DMS 273 (cell line): ENCODE measurements at regions not wholly inside any gene's neighbourhood (a gene's known extent, or its start where the extent isn't known, plus 50 kb on each side); places are given as distances from the start of the nearest gene placed in this dataset.

Experiments
- DNase-seq: peaks from one replicate; lab custom pipeline; 2025; ENCODE audit not compliant: unreplicated experiment; lab: John Stamatoyannopoulos, UW

DNA sequence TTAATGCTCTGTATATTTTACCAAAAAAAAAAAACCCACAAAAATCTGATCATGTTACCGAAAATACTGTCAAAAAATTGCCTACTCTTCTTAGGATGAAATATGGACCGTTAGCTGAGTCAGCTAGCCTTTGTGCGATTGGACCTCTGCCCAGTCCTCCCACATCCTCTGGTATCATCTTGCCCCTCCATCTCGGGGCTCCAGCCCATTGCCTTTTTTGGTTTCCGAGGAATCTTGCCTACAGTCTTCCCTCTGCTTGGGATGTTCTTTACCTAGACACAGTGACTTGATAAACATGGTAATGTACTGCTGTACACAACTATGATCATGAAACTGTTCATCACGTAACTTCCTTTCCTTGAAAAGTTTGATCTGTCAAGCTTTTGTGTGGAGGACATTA lies 371.4 kb downstream of the SV2B start:
- no peak for DNase-seq

DNA sequence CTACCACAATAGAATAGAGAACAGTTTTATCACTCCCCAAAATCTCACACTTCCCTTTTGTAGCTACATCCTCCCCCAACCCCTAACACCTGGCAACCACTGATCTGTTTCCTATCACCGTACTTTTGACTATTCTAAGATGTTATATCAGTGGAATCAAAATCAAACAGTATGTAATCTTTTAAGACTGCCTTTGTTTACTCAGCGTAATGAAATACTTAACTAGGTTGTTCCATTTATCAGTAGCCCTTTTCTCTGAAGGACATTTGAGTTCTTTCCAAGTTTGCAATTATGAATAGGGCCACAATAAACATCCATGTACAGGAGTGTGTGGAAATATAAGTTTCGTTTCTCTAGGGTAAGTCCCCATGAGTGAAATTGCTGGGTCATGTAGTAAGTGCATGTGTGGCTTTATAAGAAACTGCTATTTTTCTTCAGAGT lies 372.3 kb downstream of the SV2B start:
- no peak for DNase-seq

DNA sequence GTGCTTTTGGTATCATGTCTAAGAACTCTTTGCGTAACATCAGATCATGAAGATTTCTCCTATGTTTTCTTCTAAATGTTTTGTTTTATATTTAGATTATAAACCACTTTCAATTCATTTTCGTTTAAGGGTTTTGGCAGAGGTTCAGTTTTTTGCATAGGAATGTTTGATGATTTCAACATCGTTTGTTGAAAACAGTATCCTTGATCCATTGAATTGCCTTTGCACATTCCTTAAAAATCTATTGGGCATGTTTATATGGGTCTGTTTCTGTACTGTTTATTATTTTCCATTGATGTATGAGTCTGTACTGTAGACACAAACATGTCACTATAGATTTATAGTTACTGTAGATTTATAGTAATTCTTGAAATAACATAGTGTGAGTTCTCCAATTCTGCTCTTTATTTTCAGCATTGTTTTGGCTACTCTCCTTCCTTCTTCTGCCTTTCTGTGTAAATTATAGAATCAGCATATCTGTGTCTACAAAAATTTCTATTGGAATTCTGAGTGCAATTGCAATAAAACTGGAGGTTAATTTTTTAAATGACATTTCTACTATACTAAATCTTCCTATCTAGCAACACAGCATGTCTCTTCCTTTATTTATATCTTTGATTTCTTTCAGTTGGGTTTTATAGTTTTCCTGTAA lies 374.0 kb downstream of the SV2B start:
- no peak for DNase-seq

DNA sequence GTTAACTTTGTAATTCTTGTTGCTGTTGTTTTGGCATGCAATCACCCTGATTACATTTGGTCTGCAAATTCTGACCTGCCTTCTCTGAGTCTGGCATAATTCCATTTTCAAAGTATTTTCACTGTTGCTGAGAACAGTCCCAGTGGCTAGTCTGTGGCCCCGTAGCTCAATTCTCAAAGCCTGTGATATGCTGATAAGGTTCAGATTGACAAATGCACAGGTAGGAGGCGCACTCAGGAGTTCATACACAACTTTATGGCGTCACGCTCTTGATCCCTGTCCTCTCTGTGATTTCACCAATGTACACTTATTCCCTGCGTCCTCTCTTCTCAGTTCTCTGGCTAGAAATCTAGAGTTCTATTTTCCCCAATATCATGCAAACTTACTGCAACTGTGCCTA lies 376.6 kb upstream of the SLCO3A1 start:
- no peak for DNase-seq

DNA sequence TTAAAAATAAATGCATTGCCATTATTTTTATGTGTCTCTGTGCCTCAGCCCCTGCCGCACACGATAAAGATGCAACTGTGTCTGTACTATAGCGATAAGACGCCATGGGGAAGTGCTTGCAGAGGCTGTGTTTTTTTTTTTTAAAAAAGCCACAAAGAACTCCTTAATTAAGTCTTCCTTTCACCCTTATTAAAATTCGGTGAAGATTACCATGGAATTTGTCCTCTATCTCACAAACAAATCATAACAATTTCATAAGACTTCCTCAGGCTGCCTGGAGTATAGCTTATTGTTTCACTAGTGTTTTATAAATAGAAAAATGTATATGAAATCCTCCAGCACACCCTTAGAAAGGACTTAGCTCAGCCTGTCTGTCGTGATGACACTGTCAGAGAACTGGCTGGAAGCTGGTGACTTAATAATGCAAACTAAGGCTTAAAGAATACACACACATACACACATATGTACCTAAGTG lies 374.8 kb upstream of the SLCO3A1 start:
- DNase-seq = no peak

DNA sequence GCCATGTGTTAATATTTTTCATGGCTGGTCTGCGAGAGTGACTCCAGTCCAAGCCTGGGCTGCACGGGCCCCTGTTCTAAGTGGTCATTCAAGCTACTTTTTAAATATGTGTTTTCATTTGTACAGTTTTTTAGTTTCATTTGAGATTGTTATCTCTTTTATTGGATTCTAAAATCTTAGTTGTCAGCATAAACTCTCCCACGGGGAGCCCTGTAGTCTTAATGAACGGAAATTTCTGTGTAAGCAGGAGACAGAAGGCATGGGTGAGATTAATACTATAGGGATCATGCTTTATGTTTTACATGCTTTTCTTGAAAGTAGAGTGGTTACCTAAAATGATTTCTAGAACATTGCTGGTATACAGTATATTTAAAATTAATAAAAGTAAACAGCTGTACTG lies 373.1 kb upstream of the SLCO3A1 start:
- no peak for DNase-seq

DNA sequence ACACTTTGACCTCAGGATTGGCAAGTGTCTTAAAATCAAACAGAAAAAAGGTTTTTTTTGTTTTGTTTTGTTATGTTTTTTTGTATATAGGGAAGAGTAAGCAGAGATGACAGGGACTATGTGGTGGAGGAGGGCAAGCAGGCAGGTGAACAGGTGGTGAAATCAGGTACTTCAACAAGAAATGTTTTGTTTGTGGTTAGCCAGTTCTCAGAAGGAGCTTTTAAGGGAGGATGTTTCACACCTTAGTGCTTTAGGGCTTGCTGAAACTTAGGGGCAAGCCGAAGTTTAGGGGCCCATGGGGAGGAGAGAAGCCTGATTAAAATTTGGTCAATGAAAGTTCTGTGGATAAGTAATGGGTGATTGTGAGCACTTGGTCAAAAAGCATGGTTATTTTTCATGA lies 370.7 kb upstream of the SLCO3A1 start:
- no peak for DNase-seq

DNA sequence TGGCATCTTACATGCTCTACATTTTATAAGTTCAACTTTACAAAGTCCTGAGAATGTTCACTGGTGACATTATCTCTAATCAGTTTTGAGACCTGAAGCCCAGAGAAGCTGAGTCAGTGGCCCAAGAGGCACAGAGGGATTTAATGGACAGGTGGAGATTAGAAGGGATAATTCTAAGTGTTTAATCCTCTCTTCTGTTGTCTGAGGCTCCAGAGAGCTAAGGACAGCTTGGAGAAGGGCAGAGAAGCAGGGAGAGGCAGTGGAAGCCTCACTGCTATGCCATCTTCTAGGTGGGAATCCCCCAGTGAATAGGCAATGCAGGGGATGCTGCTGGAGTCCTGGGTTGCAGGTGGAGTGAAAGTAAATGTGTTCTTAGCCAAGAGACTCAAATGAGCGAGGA lies 369.4 kb upstream of the SLCO3A1 start:
- DNase-seq = no peak

DNA sequence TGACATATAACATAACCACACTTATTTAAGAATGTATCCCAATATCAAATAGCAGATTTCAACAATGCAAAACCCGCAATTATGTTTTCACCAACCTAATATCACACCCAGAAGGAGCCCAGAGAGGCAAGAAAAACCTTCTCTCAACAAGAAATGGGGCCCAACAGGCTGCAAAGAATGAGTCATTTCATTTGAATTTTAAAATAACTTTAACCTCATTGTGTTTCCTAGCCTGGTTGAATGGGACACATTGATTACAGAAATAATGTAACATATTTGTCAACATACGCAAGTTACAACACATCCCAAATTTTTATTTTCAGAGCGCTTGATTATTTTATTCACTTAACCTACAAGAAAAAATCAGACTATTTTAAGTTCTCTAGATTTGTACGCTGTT lies 365.1 kb upstream of the SLCO3A1 start:
- no peak for DNase-seq

DNA sequence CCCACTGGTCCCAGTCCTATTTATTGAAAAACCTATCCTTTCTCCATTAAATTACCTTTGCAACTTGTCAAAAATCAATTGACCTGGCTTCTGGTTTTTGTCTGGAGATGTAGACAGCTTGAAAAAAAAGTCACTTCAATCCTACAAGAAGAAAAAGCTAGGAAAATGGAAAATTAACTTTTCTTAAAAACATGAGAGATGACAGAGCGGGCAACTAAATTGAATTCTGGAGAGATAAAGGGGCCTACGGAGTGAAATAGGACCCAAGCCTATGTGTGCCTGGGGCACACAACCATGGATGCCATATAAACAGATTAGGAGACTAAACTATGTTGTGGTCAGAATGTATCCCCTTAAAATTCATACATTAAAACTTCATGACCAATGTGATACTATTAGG lies 363.3 kb upstream of the SLCO3A1 start:
- no peak for DNase-seq

DNA sequence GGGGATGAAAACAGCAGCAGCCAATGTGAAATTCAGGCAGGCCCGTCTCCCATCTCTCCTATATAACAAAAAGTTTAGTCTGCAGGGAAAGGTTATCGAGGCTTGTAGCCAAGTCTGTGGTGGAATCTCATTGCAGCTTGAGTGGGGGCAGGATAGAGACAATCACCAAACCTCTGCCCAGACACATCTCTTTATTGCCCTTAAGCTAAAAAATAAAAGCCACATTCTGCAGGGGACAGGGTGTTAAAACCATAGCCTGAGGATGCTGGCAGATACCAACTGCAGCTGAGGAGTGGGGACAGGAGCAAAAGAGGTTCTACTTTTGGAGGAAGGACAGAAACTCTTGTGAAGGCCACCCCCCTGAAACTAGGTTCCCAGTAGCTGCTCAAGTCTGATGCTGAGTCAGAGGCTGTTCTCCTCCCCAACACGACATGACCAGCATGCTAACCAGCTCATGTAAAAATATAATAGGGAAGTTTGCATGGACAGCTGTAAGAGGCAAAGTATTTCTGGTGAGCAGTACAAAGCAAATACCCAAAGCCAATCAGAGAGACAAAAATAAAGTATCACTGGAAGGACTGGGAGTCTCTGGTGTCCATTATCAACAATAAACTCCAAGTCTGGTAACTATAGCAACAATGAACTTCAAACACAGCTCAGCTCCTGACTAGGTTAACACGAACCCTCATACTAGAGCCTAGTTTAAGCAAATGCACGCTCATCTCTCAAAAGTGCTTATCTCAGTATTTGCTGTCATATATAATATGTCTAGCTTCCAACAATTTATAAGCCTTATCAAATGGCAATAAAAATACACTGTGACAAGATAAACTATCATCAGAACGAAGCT lies 362.2 kb upstream of the SLCO3A1 start:
- no peak for DNase-seq

DNA sequence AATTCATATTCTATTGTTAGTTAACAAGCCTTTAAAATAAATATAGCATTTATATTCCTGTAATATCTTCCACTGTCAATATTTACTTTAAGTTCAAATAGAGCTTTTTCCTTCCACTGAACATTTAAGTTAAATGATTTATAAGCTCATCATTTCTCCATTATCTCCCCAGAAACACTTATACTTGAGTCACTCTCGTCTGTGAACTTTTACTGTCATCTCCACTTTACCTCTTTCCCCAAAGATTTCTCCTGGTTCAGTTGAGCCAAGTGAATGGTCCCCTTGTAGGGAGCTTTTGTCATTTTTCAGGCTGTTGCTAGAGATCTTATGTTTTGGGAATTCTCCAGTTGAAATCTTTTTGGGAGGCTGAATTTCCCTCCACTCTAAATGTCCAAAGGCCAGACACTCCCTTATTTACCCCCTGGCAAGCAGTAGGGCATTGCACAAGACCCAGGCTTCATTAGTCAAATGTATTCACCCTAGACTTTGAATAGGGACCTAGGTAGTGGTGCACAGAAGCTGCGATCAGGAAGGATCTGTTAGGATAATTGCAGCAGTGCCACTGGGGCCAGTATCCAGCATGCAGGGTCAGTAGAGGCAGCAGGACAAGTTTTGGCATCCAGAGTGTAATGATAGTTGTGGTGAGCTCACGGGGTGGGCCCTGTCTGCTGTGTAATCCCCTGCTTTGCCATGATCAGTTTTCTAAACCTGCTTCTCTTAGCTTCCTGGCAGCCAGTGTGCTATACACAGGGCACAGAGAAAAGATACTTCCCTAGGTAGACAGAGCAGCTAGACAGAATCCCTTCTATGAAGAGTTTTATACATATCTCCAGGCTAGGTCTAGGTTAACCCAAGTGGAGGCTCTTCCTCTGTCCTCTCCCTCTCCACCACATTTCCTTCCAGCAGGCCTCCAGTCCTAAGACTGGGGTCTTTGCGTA lies 356.5 kb upstream of the SLCO3A1 start:
- no peak for DNase-seq

DNA sequence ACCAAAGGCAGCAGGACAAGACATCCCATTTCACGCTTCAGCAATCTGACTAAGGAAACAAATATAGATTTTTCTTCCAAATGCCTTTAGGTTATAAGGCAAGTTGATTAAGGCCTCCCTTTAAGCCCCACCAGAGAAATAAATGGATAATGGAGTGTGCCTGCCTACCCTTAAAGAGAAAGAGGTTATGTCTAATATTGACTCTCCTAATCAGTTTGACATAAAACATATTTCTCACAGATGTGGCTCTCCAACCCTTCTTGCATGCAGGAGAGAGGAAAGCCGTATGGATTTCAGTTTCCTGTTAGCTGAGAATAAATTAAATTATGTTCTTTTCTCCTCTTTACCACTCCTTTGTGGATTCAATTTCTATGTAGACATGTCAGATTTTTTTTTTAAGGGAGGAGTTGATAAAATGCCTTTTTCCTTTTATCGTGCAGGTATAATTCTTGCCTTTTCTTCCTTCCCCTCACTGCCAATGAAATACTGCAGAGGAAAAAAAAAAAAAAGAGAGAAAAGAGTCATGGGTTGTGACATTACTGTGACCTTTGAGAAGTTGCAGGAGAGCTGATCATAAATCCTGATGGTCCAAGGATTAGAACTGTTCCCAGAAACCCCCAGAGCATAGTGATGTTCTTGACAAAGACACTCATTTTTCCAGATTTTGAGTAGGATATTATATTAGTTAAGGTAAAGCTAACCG lies 355.3 kb upstream of the SLCO3A1 start:
- no peak for DNase-seq

DNA sequence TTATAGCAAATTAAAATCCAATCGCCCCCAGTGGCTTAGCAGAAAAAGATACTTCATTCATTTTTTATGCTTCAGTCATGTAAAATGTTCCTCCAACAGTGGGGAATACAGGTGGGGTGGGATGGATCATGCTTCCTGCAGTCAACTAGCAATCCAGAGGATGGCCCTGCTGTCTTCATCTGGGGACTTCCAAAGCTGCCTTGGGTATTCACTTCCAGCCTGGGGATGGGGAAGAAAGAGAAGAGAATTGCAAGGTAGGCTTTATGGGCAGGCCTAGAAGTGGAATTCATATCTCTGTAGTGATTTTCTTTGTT lies 354.8 kb upstream of the SLCO3A1 start:
- no peak for DNase-seq

DNA sequence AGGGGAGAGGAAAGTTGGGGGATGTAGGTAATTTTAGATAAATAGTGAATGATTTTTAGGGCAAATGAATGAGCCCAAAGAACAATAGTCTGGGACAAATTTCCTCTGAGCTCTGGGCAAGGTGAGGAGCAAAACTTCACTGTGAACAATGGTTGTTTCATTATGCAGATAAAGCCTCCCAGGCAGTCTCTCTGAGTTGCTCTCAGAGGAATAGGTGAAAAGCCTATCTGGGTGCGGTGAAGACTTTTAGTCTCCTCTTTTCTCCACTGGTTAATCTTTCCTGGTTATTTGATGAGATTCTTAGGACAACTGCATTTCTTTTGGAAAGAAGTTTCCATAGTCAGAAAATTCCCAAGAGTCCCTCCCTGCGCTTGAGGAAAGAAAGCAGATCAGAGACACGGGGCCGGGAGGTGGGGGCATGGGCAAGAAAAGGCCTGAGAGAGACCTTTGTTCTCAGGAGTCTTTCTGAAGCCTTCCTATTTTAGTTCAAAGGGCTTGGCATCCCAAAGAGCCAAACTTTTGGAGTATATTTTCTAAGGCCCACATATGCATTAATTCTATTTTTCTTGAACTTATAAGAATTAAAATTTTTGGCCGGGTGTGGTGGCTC lies 353.6 kb upstream of the SLCO3A1 start:
- DNase-seq = no peak

DNA sequence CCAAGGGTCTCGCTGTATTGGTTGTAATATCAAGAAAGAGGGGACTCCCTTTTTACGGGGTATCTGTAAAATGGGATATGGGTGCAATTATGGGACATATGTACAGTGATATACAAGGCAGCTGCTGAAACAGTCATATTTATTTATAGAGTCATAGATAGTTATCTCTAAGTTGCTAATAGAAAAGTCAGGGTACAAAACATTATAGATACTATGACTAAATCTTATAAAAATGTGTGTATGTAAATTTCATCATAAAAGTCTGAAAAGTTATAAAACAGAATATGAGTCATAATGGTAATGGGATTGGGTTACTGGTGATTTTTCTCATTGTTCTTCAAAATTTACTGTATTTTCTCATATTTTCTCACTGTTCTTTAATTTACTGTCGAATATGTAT lies 344.9 kb upstream of the SLCO3A1 start:
- no peak for DNase-seq

DNA sequence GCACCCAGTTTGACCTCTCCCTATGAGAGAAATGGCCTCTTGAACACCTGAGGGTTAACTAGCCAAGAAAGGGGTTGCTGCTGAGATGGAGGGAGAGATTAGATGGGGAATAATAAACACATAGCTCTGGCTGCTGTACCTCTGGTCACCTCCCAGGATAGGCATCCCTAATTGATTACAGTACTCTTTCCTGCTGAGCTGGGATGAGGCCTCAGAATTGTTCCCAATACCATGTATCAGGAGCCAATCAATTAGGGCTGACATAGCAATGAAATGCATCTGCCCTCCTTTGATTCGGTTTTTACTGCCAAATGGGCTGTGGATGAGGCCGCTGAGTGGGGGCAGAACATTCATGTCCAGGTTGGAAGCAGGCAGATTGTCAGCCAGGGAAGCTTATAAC lies 339.4 kb upstream of the SLCO3A1 start:
- no peak for DNase-seq

DNA sequence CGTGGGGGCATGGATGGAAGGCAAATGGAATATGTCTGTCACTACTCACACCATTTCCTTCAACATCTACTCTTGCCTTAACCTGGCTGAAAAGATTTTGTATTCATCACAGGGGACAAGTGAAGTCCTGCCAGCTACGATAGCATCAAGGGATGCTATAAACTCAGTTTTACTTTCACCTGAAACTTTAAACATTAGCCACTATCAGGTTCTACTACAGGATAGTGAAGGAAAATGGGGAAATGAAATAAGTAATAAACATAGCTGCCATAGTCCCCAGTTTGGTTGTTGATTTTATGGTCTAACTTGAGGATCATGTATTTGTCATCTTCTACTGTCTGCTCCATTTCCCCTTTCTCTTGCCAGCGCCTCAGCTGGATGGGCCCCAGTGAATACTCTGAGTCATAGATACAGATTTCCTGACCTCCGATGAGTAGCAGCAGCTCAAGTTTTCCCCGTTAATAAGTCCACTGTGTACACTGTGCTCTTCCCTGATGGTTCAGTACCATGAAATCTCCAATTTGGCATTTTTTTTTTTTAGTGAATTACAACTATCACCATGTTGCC lies 338.2 kb upstream of the SLCO3A1 start:
- no peak for DNase-seq

DNA sequence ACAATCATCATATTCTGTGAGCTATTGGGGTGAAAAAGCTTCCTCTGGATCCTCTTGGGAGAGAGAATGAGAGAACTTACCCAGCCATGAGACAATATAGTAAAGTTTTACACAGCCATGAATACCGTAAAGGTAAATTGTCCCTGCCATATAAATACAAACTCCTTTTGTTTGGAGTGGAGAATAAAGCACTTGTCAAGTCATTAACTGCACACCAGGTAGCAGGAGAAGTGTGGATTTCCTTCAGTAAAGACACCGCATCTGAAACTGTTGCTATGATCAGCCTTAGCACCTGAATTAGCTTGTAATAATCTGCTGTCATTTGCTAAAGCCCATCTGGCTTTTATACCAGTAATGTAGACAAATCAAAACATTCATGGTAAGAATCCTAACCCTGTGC lies 336.6 kb upstream of the SLCO3A1 start:
- no peak for DNase-seq

DNA sequence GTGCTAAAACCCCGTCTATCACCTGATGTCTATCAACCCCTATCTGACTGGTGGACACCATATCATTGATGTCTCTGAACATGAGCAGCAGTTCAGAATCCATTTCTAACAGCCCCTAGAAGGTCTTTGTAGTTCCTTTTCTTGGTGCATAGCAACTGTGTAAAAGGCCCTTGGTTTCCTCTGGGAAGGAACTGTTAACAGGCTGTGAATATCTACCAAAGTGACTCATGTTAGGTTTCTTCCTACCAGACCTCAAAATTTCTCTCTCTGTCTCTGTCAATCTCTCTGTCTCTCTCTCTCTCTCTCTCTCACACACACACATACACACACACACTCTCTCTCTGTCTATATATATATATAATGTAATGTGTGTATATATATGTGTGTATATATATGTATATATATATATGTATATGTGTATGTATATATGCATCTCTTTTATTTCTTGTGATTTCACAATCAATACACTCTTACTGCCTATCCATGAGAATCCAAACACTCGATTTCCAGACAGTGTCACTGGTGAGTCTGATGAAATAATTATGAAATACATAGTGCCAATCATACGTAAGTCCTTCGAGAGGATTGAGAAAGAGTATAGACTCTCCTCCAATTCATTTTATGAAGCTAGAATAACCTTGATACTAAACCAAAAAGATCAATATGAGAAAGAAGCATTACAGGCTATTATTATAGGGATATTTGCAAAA lies 335.9 kb upstream of the SLCO3A1 start:
- no peak for DNase-seq
